Esophagus squamous epithelium (tissue), 4 donors: ENCODE measurements at regions not wholly inside any gene's neighbourhood (a gene's known extent, or its start where the extent isn't known, plus 50 kb on each side); places are given as distances from the start of the nearest gene placed in this dataset.

Experiments
- CTCF ChIP-seq, 6 experiments: fragments of 450-650 bp in 4 of 6; fragments of 200-600 bp in 2 of 6; sonication (generic) in 2 of 6; IDR thresholded peaks; one replicate each; pipeline ENCODE4 v1.5.1; 2016 to 2019; ENCODE audit warnings: antibody characterized with exemption in 6 of 6, mild to moderate bottlenecking in 4 of 6, moderate library complexity in 4 of 6
- POLR2A ChIP-seq, 4 donors: fragments of 450-650 bp; IDR thresholded peaks; one replicate each; pipeline ENCODE4 v1.6.1; 2017; ENCODE audit warnings: antibody characterized with exemption in 4 of 4, mild to moderate bottlenecking in 4 of 4, moderate library complexity in 3 of 4

- no peak for TF ChIP-seq CTCF (IDR thresholded peaks at IDR 0.05)
- TF ChIP-seq POLR2A (IDR thresholded peaks at IDR 0.05): no peak
Measured at GRCh38 chr5:2136728-2137333, 254.1 kb upstream of the IRX4 start.
